GM12872 (cell line): ENCODE measurements at regions not wholly inside any gene's neighbourhood (a gene's known extent, or its start where the extent isn't known, plus 50 kb on each side); places are given as distances from the start of the nearest gene placed in this dataset.

Experiments
- TF ChIP-seq, protein P1 (sequence below): IDR thresholded peaks from 3 replicates; pipeline ENCODE4 v1.5.1; 2011; ENCODE audit warnings: low read depth, mild to moderate bottlenecking, low read length, moderate library complexity; ENCODE audit not compliant: insufficient read depth

DNA sequence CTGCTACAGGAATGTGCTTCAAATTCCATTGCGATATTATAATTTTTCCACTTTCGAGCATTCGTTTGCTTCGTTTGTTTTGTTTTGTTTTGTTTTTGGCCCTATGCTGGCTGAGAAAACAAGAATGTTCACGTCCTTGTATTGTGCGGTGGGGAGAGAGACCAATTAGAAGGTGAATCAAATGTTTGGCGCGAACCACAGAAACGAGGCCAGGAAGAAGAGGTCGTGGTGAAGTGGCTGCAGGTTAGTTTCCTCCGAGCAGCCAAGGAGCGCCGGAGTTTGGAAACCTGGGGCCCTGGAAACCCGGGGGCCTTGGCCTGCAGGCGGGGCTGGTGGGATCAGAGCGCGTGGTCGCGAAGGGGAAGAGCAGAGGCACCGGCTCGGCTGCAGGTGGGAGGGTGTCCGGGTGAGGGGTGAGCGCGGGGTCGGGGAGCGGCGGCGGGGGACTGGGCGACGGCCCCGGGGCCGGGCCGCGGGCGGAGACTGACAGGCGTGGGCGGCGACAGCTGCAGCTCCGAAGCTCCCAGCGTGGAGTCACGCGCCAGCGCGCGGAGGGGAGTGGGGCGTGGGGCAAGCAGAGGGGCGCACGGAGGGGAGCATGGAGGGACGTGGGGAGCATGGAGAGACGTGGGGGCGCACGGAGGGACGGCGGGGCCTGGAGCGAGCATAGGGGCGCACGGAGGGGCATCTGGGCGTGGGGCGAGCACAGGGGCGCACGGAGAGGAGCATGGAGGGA lies 141.5 kb upstream of the PDE10A start:
- TF ChIP-seq, protein P1, sequence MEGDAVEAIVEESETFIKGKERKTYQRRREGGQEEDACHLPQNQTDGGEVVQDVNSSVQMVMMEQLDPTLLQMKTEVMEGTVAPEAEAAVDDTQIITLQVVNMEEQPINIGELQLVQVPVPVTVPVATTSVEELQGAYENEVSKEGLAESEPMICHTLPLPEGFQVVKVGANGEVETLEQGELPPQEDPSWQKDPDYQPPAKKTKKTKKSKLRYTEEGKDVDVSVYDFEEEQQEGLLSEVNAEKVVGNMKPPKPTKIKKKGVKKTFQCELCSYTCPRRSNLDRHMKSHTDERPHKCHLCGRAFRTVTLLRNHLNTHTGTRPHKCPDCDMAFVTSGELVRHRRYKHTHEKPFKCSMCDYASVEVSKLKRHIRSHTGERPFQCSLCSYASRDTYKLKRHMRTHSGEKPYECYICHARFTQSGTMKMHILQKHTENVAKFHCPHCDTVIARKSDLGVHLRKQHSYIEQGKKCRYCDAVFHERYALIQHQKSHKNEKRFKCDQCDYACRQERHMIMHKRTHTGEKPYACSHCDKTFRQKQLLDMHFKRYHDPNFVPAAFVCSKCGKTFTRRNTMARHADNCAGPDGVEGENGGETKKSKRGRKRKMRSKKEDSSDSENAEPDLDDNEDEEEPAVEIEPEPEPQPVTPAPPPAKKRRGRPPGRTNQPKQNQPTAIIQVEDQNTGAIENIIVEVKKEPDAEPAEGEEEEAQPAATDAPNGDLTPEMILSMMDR, result no peak

DNA sequence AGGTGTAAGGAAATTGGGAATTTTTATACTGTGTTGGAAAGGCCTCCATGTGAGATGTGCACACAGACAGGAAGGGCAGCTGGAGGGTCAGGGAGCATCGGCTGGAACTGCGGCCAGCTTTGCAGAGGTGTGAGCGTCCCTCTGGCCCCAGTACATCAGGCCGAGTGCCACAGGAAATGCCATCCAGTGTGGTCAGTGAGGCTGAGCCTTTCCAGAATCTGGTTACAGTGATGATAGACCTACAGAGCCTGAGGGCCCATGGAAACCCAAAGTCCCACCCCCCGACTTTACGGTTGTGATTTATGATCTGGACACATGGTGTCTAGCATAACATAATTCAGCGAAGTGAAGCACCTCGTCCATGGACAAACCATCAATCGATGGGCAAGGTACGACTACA lies 137.3 kb upstream of the PDE10A start:
- TF ChIP-seq, protein P1, result no peak

DNA sequence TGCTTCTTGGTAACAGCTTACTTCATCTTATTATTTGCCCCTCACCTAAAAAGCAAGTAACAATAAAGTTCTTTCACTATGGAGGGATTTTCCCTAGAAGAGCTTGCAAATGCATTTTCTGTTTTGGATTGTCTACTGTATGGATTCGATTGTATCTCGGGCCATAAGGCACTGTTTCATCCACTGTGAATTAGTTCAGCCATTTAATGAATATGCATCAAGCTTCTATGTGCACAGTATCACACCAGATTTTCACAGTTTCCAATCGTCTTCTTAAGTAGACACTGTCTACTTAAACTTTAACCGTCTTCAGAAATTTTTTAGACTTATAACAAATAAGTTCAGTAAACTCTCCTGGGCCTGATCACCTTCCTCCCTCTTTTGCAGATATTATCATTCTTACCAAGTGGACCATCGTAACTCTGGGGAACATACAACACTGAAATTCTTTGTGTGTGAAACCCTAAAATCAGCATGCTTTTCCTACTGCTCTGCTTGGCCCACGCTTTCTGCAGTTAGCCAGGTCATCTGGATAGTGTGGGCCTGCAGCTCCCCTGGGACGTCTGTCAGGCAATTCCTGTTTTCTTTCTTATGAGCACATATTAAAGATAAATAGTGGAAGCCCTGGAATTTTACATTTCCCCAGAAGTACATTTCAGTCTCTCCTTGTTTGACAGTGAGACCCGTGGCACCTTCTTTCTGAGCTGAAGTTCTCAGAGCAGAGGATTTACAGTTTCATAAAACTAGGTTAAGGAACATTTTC lies 136.5 kb upstream of the PDE10A start:
- TF ChIP-seq, protein P1, result no peak

DNA sequence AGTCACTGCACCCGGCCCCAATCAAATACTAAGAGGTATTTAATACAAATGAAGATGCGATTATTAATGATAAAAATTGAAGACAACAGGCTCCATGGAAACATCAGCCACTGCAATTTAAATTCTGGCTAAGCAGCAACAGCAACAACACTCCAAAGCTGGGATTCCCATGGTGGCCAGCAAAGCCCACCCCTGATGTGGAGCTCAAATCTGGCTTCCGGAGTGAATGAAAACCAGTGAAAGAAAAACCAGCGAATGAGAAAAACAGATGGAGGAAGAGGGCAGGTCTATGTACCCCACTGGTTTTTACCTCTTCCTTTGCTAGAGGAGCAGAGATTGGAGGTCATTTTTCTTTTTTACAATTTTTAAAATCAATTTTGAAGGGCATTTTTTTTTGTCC lies 135.9 kb upstream of the PDE10A start:
- TF ChIP-seq, protein P1, result no peak

DNA sequence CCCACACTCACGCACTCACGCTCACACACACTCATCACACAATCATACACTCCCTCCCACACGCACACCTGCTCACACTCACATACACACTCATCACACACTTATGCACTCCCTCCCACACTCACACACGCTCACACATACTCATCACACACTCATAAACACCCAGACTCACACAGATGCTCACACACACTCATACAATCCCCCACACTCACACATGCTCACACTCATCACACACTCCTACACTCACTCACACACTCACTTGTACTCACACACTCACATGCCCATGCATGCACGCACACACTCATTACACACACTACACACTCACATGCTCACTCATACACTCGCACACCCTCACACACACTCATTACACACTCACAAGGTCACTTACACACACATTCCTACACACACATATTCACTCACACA lies 131.1 kb upstream of the PDE10A start:
- TF ChIP-seq, protein P1, result no peak

DNA sequence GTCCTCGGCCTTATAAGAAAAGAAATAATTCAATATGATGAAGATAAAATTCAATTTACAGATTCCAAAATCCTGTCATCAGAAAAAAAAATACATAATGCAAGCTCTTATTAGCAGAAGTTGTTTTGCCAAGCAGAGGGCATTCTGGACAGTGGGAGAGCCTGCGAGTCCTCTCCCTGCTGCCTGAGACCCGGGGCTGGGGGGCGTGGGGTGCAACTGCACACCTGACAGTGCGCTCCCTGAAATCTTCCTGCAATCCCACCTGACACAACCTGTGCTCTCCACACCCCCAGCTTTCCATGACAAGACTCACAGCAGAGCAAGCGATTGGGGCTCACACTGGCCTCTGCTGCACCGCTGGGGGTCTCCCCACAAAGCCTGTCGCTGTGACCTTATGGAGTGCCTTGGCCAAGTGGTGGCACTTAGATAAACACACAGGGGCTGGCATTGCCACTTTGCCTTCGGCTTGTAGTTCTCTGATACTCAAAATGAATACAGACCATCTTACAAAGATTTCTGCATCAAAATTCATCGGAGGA lies 130.3 kb upstream of the PDE10A start:
- TF ChIP-seq, protein P1, result no peak

DNA sequence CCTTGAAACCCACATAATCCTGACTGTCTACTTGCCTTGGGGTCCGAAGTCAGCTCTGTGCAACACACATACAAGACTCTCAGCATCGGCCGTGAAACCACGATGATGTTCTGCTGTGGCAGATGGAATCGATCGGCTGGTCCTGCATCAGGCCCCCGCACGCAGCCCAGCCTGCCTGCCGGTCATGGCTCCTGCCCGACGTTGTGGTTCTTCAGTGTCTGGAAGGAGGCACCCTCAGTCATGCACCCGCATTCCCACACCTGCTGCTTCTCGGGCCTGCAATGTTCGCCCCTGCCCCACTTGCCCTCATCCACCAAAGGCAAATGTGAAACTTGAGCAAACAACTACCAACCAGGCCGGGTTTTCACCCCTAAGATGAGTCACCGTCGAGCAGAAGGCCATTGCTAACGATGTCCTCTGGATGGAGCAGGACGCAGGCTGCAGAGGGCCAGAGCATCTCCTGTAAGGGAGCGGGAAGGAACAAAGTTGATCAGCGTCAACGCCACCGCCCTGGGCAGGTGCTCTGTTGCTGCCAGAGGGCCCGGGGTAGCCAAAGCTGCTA lies 128.9 kb upstream of the PDE10A start:
- TF ChIP-seq, protein P1, result no peak
